GM18502 (cell line): ENCODE measurements at regions not wholly inside any gene's neighbourhood (a gene's known extent, or its start where the extent isn't known, plus 50 kb on each side); places are given as distances from the start of the nearest gene placed in this dataset.

Experiments
- ATAC-seq: cut with Tn5 transposase; IDR thresholded peaks from one replicate; pipeline ENCODE4 v1.9.1; 2021; ENCODE audit warnings: mild to moderate bottlenecking; ENCODE audit not compliant: unreplicated experiment, poor library complexity

DNA sequence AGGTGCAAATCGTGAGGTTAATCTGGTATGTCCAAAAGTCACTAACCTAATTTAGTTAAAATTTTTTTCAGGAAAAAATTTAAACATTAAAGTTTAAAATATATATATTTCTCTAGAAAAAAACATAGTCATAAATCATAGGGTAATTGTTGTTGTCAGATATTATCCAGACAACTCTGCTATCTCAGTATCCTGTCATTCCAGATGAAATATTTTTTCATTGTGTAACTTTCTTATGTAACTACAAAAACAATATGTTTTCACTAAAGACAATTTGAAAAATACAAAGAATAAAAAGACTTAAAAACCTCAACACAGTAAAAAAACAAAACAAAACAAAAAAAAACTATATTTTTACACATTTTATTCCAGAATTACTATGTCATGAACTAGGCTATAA is 57.6 kb downstream of the TENT5A start:
- no peak for ATAC-seq

DNA sequence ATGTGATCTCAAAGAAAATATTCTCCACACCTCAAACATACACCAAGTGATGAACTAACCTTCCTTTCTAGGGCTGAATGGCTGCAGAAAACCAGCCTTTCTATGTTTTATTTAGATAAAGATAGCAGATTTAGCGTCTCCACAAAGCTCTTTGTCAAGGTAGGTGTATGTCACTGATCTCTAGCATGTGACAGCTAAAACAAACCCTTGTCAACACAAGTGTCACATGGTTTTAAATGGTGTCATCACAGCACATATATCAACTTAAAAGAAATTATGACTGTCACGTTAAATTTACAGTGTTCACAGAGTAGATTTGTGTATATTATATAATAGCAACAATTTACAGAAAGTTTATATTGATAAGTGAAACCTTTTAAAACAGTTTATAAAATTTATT is 58.3 kb downstream of the TENT5A start:
- ATAC-seq, result no peak

DNA sequence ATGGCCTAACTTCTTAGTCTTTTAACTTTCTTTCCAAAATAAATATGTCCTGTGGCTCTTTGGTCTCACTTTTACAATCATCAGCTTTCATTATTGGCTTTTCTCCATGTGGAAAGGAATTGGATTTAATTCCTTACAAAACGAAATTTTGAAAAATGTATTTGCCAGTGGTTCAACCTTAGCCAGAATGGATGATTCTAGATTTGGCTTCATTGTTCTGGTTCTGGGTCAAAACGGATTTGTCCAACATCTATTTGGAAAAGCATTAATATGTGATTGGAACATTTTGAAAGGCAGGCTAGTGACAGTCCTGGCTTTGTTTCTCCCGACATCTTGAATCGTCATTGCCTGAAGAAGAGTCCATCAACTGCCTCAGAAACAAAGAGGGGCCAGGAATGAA is 59.2 kb downstream of the TENT5A start:
- ATAC-seq, result no peak

DNA sequence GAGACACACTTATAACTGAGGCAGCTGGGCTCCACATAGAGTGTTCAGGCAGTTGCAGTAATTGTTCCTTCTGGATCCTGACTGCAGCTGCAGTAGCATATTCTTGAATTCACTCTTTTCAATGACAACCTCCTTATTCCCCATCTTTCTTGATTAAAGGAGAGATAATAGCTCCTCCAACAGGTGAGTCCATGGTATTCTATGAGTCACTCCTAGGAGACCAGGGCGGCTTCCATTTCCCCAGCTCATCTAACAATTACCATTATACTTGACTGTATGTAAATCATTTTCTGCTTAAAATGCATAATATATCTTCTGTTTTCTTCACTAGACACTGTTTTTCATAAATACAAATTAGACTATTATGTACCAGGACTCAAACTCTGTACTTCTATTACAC is 62.4 kb downstream of the TENT5A start:
- no peak for ATAC-seq

DNA sequence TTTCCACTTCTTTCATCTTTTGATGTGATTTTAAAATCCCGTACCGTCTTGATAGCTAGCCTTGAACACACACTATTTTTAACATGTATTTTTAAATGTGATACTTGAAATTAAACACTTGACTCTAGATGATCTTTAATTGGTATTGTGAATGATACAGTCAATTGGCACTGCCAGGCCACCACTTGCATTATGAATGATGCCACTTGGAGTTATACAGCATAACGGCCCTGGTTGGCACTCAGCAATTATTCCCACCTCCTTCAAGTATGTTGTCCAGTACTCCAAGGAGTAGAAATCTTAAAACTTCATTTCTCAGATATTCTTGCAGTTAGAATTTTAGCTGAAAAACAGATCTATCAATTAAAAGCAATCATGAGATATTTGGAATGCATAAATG is 62.9 kb downstream of the TENT5A start:
- no peak for ATAC-seq

GRCh38 chr6:81683912-81684311 is 68.6 kb downstream of the TENT5A start:
- no peak for ATAC-seq

DNA sequence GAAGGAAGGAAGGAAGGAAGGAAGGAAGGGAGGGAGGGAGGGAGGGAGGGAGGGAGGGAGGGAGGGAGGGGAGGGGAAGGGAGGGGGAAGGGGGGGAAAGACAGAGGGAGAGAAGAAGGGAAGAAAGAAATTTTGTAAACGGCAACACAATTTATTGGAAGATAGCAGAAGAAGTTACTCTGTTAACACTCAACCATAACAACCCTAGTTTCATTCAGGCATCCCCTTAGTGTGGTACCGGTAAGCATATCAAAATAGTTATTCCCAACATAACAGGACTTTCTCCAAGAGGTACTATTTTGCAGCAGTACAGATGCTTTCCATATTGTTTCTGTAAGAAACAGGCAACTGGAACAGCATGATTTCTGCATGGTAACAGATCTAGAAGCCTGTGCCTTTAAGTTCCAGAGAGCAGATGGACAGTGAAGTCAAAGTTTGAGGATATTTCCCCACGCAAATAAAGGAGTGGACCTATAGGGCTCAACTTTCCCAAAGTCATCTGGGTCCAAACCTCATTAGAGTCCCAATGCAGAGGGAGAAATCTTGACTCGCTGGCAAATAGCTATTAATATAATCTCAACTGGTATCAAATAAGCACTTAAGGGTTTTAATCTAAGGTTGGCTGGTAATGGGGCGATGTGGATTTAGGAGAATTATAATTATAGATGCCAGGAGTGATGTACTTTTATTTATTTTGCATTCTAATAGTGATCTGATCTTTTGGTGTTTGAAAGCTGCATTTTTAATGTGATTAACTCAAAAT is 69.4 kb downstream of the TENT5A start:
- no peak for ATAC-seq

- ATAC-seq, result no peak
Observed at GRCh38 chr6:81682235-81682795, 70.2 kb downstream of the TENT5A start.

DNA sequence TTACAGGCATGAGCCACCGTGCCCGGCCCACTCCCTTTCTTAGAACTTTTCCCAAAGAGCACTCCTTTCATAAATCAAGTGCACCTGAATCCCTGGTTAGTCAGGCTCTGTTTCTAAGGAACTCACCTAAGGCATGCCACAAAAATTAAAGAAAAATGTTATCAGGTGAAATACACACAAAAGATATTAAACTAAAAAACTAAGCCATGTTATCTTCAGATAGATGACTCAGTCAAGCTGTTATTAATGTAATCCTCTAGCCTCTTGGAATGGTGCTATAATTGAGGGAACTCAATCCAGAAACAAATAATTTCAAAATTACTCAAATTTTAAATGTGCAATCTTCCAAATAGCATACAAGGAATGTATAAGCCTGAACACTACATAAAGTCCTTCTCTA is 83.0 kb downstream of the TENT5A start:
- ATAC-seq, result no peak

DNA sequence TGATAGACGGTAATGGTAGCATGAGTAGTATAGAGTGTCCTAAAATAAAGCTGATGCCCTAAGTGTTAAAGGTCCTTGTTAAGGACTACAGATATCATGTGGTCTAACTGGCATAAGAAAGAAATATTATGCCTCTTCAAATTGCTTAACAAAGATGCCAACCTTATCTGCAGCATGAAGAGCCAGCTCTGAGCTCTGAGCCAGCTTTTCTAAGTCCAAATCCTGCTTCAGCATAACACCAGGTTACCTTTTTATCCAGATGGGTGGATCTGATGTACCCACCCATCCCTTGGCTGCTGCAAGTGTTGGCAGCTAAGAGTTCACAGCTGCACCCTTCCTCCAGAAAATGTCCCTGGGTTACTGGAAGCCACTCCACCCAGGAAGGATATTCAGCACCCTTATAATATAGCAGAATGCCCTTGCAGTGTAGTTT is 83.8 kb downstream of the TENT5A start:
- no peak for ATAC-seq

GRCh38 chr6:81666481-81666880 is 86.0 kb downstream of the TENT5A start:
- ATAC-seq, result no peak

GRCh38 chr6:81656231-81656630 is 96.2 kb downstream of the TENT5A start:
- ATAC-seq, result no peak

DNA sequence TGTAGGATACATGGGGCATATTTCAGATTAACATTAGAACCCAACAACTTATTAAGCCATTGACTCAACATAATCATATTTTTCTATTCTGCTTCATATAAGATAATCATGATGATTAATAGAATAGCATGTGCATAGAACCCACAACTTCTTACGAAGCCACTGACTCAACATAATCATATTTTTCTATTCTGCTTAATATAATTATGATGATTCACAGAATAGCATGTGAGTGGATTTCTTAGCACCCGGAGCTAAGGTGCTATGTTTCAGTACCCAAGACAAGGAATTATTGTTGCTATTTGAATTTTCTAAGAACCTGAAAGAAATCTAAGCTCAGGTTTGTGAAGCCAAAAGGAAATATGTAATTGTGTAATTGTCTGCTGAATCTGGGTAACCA is 96.8 kb downstream of the TENT5A start:
- ATAC-seq, result no peak

GRCh38 chr6:81648502-81648901 is 104.0 kb downstream of the TENT5A start:
- no peak for ATAC-seq

DNA sequence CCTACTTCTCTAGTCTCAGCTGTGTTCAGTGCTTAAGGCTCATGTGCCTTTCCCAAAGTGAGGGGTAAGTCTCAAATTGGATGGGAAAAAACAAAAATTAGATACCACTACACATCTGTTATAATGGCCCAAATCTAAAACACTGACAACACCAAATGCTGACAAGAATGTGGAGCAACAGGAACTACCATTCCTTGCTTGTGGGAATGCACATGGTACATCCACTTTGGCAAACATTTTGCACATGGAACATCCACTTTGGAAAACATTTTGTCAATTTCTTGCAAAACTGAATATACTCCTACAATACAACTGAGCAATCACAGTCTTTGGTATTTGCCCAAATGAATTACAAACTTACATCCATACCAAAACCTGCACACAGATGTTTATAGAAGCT is 109.3 kb downstream of the TENT5A start:
- ATAC-seq, result no peak

GRCh38 chr6:81640891-81641290 is 111.6 kb downstream of the TENT5A start:
- no peak for ATAC-seq

- ATAC-seq, result no peak
Observed at GRCh38 chr6:81640126-81640525, 112.4 kb downstream of the TENT5A start.

GRCh38 chr6:81638366-81638765 is 114.1 kb downstream of the TENT5A start:
- ATAC-seq, result no peak

DNA sequence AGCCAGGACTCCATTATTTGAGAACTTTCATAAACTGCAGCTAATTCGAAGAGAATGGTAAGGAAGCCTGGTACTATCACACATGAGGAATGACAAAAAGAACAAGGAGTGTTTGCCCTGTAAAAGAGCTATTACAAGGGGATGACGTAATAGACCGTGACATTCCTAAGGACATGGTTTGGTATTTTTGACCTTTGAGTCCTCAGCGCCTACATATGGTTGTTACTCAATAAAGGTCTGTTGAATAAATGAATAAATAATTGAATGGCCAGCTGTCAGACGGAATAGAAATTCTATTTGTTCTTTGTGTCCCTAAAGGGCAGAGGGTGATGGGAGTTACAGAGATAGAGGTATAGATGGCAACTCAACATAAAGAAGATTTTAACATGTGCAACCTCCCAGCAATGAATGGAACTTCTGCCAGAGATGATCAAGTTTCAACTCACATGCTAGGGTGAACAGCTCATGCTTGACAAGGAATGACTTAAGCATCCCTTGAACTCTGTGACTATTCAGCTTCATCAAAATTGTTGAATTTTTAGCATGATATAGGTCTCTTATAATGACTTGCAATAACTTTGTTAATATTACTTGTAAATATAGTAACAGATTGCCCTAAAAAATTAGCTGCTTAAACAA is 115.4 kb downstream of the TENT5A start:
- no peak for ATAC-seq

GRCh38 chr6:81634155-81634880 is 118.2 kb downstream of the TENT5A start:
- no peak for ATAC-seq

GRCh38 chr6:81633391-81633790 is 119.1 kb downstream of the TENT5A start:
- ATAC-seq, result no peak
